ENCODE measurements at regions not wholly inside any gene's neighbourhood (a gene's known extent, or its start where the extent isn't known, plus 50 kb on each side); places are given as distances from the start of the nearest gene placed in this dataset.
"Not testable (repeated sequence)": the region's sequence is repeated elsewhere in the genome, so short reads cannot be mapped to it uniquely, and the experiment has no call there.

DNA sequence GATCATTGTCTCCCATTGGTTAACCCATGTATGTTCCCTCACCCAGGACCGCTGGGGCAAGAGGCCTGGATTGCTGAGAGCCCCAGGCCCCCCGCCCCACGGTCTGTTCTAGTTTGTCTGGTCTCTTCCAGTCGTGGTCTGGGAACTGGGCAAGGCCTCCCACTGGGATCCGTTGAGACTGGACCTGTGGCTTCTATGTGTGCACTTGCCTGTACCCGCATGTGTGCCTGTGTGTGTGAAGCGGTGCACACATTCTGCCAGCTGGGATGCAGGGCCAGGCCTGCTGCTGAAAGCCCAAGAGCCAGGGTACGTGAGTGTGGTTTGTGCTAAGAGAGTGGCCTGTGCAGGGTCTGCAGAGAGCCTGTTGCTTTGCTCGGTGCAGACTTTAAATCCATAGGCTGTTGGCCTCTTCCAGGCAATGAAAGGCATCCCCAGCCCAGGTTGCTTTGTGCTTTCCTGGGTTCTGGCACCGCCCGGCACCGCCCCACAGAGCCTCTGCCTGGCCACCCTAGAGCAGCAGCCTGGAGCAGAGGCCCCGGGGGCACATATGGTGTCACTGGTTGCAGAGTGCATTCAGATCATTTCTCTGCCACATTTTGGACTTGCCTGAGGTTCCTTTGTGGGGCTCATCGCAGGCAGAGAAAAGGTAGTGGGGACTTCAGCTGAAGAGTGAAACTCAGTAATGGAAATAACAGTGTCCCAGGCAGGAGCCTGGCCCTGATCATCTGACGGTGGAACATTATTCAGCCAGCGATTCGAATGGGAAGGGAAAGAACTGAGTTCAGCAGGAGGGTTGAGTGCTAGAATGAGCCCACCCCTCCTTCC, 215.5 kb downstream of the GLRX3 start:
- no peak for DNase-seq (ENCODE audit: low spot score)

DNA sequence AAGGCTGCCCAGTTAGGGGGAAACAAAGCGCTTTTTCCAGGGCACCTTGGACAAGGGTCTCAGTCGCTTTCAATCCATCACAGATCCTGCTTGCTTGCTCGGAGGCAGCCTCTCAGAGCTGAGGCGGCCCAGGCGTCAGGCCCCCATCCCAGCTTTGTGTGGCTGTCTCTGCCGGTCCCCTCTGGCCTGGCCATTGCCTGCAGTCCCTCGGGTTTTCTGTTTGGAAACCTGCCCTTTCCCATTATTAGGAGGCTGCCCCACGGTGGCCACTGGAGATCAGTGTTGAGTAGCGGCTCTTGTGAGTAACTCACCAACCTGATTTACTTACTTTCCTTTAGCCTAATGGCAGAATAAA, 216.1 kb downstream of the GLRX3 start:
- DNase-seq (ENCODE audit: low spot score), result no peak

GRCh38 chr10:130353928-130354572, 217.9 kb downstream of the GLRX3 start:
- DNase-seq (ENCODE audit: low spot score), result no peak

DNA sequence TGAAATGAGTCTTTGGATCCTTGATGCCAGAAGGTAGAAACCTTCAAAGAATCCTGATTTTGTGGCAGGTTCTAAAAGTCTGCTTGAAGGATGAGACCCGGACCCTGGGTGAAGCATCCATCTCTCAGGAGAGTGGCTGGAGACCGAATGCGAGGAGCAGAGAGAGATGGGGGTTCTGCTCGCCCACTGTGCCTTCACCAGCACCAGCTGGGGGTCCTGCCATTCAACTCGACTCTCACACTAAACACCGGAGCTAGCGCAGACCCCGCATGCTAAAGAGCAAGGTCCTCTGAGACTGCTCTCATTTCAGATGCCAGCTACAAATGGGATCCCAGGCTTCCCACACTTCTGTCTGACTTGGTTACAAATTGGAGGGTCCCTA, 218.4 kb downstream of the GLRX3 start:
- no peak for DNase-seq (ENCODE audit: low spot score)

GRCh38 chr10:130354976-130355795, 219.0 kb downstream of the GLRX3 start:
- no peak for DNase-seq (ENCODE audit: low spot score)

GRCh38 chr10:130356429-130356828, 220.2 kb downstream of the GLRX3 start:
- DNase-seq (ENCODE audit: low spot score), result not testable (repeated sequence)

- no peak for DNase-seq (ENCODE audit: low spot score)
Observed at GRCh38 chr10:130357226-130357625, 221.0 kb downstream of the GLRX3 start.

DNA sequence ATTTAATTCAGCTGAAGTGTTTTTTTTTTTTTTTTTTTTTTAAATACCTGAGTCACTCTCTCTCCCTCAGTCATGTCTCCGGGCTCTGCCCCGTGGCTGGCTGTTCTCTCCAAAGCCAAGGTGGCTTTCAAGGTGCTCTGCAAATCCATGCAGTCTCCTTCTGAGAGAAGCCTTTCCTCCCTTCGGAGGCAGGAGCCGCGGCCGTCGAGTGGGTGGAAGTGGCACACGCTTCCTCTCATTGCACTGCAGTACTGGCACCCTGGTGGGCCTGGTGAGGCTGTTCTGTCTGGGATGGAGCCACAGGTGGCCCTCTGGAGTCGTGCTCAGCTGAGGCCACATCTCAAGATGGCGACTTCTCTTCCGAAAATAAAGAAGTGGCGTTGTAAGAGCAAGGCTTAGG, 221.8 kb downstream of the GLRX3 start:
- DNase-seq (ENCODE audit: low spot score), result no peak

- DNase-seq (ENCODE audit: low spot score), result no peak
Observed at GRCh38 chr10:130358981-130359650, 222.9 kb downstream of the GLRX3 start.

- DNase-seq (ENCODE audit: low spot score), result no peak
Observed at GRCh38 chr10:130359711-130360110, 223.5 kb downstream of the GLRX3 start.

DNA sequence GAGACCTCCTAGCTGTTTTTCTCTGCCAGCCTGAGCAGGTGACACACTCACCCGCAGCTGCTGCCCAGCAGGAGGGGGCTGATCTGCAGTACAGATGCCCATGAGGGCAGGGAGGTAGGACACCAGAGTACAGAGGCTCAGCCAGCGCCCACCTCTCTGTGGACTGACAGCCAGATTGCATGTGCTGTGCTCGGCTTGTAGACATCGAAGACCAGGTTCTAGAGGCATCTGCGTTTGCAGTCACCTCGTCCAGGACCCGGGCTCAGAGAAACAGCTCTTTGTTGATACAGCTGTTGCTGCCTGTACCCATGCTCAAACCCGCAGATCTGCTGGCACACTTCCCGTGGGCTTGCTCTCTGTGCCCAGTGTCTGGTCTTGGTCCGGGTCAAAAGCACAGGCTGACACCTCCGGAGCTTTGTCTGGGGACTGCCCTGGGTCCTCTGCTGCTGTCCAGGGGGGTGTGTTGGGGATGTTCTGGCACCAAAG, 224.7 kb downstream of the GLRX3 start:
- no peak for DNase-seq (ENCODE audit: low spot score)

GRCh38 chr10:130361351-130362105, 225.3 kb downstream of the GLRX3 start:
- no peak for DNase-seq (ENCODE audit: low spot score)

- no peak for DNase-seq (ENCODE audit: low spot score)
Observed at GRCh38 chr10:130362308-130362761, 226.1 kb downstream of the GLRX3 start.

GRCh38 chr10:130363051-130363450, 226.9 kb downstream of the GLRX3 start:
- DNase-seq (ENCODE audit: low spot score), result no peak

DNA sequence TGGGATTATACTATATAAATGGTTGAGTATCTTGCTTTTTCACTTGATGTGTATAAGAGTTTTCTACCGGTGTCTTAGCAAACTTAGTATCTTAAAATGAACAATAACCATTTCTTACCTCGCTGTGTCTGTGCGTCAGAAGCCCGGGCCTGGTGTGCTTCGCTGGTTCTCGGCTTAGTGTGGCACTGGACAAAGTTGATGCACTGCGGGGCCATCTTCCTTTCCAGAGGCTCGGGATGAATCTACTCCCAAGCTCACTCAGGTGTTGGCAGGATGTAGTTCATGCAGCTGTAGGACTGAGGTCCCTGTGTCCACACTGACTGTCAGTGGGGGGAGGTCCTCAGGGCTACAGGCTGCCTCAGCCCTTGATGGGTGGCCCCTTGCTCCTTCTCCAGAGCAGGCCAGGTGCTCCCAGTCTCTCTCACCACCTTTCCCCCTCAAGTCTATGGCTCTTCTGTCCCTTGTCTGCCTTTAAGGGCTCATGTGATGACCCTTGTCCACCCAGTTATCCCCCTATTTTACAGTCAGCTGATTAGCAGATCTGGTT, 227.8 kb downstream of the GLRX3 start:
- DNase-seq (ENCODE audit: low spot score), result no peak

DNA sequence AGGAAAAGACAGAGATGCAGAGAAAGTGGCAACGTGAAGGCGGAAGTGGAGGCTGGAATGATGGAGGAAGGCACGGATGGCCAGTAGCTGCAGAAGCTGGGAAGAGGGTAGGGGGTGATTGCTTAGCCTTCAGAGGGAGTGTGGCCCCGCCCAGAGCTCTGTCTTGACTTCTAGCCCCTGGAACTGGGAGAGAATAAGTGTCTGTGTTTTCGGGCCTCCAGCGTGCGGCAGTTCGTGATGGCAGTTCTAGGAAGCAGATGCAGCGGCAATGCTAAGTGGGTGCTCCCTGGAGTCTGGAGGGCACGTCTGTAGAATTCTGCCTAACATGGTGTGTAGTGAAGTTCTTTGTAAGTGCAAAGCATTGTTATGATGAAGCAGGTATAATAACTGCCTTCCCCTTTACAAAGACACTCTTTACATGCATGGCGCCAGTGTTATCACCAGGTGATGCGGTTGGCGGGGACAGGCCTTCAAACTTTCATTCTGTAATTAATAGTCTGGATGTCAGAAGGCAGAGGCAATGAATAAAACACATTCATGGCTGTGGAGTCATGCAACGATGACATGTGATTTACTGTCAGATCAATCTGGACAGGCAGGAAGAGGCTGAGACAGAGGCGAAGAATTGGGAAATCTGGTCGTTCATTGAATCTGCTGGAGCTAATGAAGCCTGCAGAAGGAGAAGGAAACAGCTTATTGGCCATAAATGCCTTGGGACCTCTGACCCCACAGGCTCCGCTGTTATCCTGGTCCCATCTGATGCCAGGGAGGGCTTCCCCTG, 228.6 kb downstream of the GLRX3 start:
- DNase-seq (ENCODE audit: low spot score), result no peak

DNA sequence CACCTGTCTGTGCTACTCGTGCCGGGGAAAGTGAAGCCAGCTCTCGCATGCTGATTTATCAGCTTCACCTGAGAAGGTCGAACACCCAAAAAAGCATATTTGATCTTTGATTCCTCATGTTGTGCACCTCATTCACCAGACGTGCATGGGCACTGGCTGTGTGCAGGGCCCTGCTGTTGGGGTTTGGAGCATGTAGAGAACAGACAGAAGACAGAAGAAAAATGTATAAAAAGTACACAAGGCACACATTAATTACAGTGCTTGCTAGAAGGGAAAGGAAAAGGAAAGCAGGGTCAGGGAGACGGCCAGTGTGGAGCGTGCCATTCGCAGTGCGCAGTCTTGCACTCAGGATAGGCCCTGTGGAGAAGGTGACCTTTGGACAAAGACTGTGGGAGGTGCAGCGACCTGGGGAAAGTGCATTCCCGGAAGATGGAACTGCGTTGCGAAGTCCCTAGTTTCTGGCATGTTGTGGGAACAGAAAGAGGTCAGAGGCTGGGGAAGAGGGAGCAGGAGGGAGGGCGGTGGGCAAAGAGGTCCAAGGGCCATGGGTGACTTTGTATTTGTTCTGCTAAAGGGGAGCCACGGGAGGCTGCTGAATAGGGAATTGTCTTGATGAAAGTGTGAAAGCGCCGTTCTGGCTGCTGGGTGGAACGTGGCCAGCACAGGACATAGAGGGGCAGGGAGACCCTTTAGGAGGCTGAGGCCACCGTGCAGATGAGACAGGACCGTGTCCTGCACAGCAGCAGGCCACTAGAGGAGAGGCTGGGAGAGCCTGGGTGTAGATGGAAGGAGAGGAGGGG, 232.8 kb downstream of the GLRX3 start:
- no peak for DNase-seq (ENCODE audit: low spot score)

DNA sequence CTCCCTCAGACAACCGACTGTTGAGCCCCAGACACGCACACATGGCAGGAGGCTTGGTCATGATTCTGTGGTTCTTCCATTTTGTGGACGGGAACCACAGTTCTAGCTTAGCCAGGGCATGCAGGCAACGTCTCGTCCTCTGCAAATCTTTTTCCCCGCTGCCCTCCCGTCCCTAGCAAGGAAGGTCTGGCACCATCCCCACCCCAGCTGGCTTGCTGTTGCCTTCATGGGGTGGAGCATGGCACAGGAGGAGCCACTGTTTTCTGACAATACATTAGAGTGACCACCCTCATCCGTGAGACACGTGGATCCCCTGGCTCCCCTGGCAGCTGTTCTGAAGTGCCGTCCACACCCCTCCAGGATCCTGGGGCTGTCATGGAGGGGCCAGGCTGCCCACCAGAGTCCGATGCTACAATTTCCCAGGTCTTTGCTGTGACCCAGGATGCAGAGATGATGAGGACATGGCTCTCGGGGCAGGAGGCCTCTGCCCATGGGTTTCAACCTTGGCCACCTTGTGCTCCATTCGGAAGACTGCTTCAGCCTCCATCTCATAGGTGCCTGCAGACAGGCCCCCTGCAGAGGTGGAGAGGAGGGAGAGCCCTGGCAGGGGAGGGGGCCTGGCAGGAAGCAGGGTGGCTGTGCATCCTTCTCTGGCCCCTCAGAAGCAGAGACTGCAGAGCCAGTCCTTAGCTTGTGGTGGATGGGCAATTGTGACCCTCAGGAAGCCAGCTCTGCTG, 233.6 kb downstream of the GLRX3 start:
- DNase-seq (ENCODE audit: low spot score), result no peak

- DNase-seq (ENCODE audit: low spot score), result no peak
Observed at GRCh38 chr10:130370721-130371120, 234.5 kb downstream of the GLRX3 start.
